Spleen (tissue), 11 donors: ENCODE measurements at regions not wholly inside any gene's neighbourhood (a gene's known extent, or its start where the extent isn't known, plus 50 kb on each side); places are given as distances from the start of the nearest gene placed in this dataset.
A peak's percentile ranks its signal among the peaks of the same experiment; 100 is the strongest.

Experiments
- DNase-seq: peaks from one replicate; pipeline ENCODE4 v3.0.0-alpha.2; 2020
- H3K27ac ChIP-seq, 8 donors: fragments of 200-600 bp; sonication (generic) in 7 of 8; 1 replicate in 4 of 8; 2 replicates in 4 of 8; pipeline versions ENCODE4 v1.5.0 to v1.8.0; 2016 to 2021; ENCODE audit warnings: inconsistent platforms in 4 of 8, mild to moderate bottlenecking in 4 of 8, moderate library complexity in 1 of 8
- H3K27me3 ChIP-seq, 7 donors: fragments of 200-600 bp; sonication (generic) in 6 of 7; replicated peaks in 1 of 7; 1 replicate in 4 of 7; 2 replicates in 3 of 7; pipeline versions ENCODE4 v1.5.0 to v1.8.0; 2016 to 2021; ENCODE audit warnings: inconsistent platforms in 3 of 7, mild to moderate bottlenecking in 1 of 7
- H3K36me3 ChIP-seq, 6 donors: fragments of 200-600 bp; sonication (generic) in 5 of 6; 1 replicate in 4 of 6; 2 replicates in 2 of 6; pipeline versions ENCODE4 v1.5.0 to v1.8.0; 2016 to 2021; ENCODE audit warnings: inconsistent platforms in 2 of 6
- H3K4me1 ChIP-seq, 6 donors: fragments of 200-600 bp; sonication (generic) in 5 of 6; 1 replicate in 3 of 6; 2 replicates in 3 of 6; pipeline versions ENCODE4 v1.5.0 to v1.8.0; 2016 to 2021; ENCODE audit warnings: inconsistent platforms in 3 of 6
- H3K4me3 ChIP-seq, 8 donors: fragments of 200-600 bp; sonication (generic) in 7 of 8; 1 replicate in 4 of 8; 2 replicates in 4 of 8; pipeline versions ENCODE4 v1.5.0 to v1.8.0; 2016 to 2021; ENCODE audit warnings: inconsistent platforms in 4 of 8, mild to moderate bottlenecking in 4 of 8, moderate library complexity in 2 of 8
- H3K9me3 ChIP-seq, 8 donors: fragments of 200-600 bp; sonication (generic) in 7 of 8; 1 replicate in 4 of 8; 2 replicates in 4 of 8; pipeline versions ENCODE4 v1.5.0 to v1.8.0; 2016 to 2021; ENCODE audit warnings: inconsistent platforms in 4 of 8
- CTCF ChIP-seq, 11 experiments: fragments of 200-600 bp in 7 of 11; fragments of 450-650 bp in 4 of 11; sonication (generic) in 4 of 11; IDR thresholded peaks in 8 of 11; conservative IDR thresholded peaks in 3 of 11; 1 replicate in 7 of 11; 2 replicates in 4 of 11; pipeline versions ENCODE4 v1.4.0 to v1.8.0; 2016 to 2021; ENCODE audit warnings: antibody characterized with exemption in 11 of 11, inconsistent platforms in 4 of 11, mild to moderate bottlenecking in 1 of 11
- POLR2A ChIP-seq, 3 donors: fragments of 450-650 bp; IDR thresholded peaks; one replicate each; pipeline ENCODE4 v1.5.1; 2017; ENCODE audit warnings: antibody characterized with exemption in 3 of 3, mild to moderate bottlenecking in 1 of 3
- POLR2AphosphoS5 ChIP-seq, 3 donors: sonication (generic); formaldehyde crosslinking; IDR thresholded peaks; one replicate each; pipeline ENCODE4 v1.5.1; 2017; ENCODE audit warnings: antibody characterized with exemption in 3 of 3
- WGBS, 5 donors: extraction: QIAGEN DNeasy Blood & Tissue Kit in 3 of 5; methylation state at CpG; one replicate each; pipeline versions ENCODE4 v1.1.5 to v1.1.7; 2013 to 2018; 5-methylcytosine and 5-hydroxymethylcytosine counted together
- intact Hi-C: fragments of 100-400 bp; cut with DNase I; formaldehyde crosslinking; loops from one replicate; pipeline ENCODE4 v1.15.0; 2023; ENCODE audit warnings: low total_unique reads
- donor health status: healthy with polysubstance abuse.
- donor health status: DM: no; HTN: no; CAD: no; lungs with moderate emphysema.
- donor health status: DM: no; HTN: no; CAD: no.
- donor health status: Bipolar disorder and iron deficiency.
- donor health status: healthy.
- donor health status: DM: no; HTN: no; CAD: no.
- donor health status: DM: yes; HTN: yes; CAD: no.

DNA sequence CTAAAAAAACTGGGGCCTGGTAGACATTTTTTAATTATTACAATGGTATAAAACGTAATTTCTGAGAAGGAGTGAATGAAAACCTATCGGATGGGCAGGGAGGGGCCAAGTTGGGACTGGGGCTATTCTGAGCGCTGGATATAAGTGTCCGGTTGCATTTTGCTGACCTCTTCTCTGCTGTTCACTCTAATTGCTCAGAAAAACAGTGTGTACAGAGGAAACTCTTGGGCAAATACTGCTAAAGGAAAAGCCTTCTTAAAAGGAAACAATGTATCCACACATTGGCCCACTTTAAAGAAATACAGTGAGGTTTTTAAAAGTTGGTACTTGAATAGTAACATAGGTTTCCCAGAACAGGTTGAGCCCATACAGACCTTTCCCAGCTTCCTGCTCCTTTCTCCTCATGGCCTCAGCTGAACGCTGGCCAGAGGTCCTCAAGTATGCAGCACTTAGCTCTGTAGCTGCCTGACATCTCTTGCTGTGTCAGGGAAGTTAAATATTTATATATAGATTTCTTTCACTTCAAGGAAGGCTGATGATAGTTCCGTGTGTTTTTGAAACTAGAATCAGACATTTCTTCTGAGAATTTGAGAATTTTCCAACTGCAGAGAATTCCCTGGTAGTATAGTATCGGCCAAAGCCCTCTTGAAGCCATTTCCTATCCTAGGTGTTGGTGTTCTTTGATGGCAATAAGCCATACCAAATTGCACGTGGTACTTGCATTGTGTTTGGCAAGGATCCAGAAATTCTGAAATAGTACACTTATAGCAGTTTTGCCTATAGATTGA lies 97.1 kb upstream of the SLC4A4 start:
- DNase-seq, result no peak
- Histone ChIP-seq H3K27ac (peak overlapping the region in 1 of 8 donors; percentile 2), H3K9me3 (no peaks in the 10 kb centered on the region), H3K4me1 (peaks cover 0 to 8% (median 1%) of the 10 kb centered on the region in 6 donors), H3K36me3 (no peaks in the 10 kb centered on the region), H3K4me3 (no peak overlapping the region), H3K27me3 (no peaks in the 10 kb centered on the region)
- 53 to 73% (median 61%) methylated on average over 8 of the region's 8 CpGs for WGBS, 5 donors
- TF ChIP-seq CTCF (IDR thresholded peaks at IDR 0.05 in 8 of 11, conservative IDR thresholded peaks at IDR 0.05 in 3 of 11) (no peak), POLR2A (IDR thresholded peaks at IDR 0.05) (no peak), POLR2AphosphoS5 (IDR thresholded peaks at IDR 0.05) (no peak)
- intact Hi-C loops, result no loop called here

- 86 to 97% (median 92%) methylated on average over 3 of the region's 3 CpGs for WGBS, 5 donors
- Histone ChIP-seq H3K4me1 (peaks cover 0 to 8% (median 1%) of the 10 kb centered on the region in 6 donors), H3K27ac (no peak overlapping the region), H3K9me3 (no peaks in the 10 kb centered on the region), H3K36me3 (no peaks in the 10 kb centered on the region), H3K27me3 (no peaks in the 10 kb centered on the region), H3K4me3 (no peak overlapping the region)
- no peak for TF ChIP-seq POLR2A (IDR thresholded peaks at IDR 0.05)
- no peak for TF ChIP-seq CTCF (IDR thresholded peaks at IDR 0.05 in 8 of 11, conservative IDR thresholded peaks at IDR 0.05 in 3 of 11)
- TF ChIP-seq POLR2AphosphoS5 (IDR thresholded peaks at IDR 0.05), result no peak
- no peak for DNase-seq
- intact Hi-C loops, result no loop called here
Observed at GRCh38 chr4:71243091-71243833, 95.6 kb upstream of the SLC4A4 start.

DNA sequence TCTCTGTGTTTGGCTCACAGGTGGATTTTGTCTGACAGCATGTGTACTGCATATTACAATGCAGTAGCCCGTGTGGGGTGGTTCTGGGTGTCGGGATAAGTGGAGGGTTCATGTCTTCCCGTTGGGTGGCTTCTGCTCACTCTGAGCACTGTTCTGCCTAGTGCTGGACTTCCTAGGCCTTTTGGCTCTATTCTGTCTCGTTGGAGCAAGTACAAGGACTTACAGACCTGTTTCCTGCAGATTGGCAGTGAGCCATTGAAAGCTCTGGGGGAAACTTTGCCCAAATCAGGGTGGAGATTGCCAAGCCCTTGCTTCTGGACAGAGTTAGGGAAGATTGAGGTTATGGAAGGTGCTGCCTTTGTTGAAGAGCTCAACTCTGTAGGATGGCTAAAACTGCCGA lies 91.1 kb upstream of the SLC4A4 start:
- H3K27me3 ChIP-seq, result no peaks in the 10 kb centered on the region
- 75 to 87% (median 77%) methylated on average over 5 of the region's 5 CpGs for whole genome bisulfite sequencing, 5 donors
- no peak for DNase-seq
- intact Hi-C loops, result no loop called here
- no peaks in the 10 kb centered on the region for H3K4me1 ChIP-seq
- no peak for TF ChIP-seq POLR2A (IDR thresholded peaks at IDR 0.05)
- no peak for TF ChIP-seq CTCF (IDR thresholded peaks at IDR 0.05 in 8 of 11, conservative IDR thresholded peaks at IDR 0.05 in 3 of 11)
- TF ChIP-seq POLR2AphosphoS5 (IDR thresholded peaks at IDR 0.05), result no peak
- no peaks in the 10 kb centered on the region for H3K9me3 ChIP-seq
- H3K4me3 ChIP-seq, result no peak overlapping the region
- H3K36me3 ChIP-seq, result no peaks in the 10 kb centered on the region
- no peak overlapping the region for H3K27ac ChIP-seq

DNA sequence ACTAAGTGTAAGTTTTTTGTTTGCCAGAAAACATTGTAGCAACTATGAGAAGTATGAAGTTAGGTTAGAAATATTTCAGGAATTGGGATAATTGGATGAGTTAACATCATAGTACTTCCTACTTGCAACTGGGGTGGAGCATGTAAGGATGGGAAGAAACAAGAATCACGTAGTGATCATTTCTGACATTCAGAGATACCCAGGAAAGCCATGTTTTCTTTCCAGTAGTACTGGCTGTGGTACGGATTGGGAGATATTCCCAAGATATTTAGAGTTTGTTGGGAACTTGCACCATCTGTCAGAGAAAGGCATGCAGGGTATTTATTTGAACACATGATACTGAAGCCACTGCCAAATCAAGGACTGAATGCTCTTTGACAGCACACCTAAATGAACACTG lies 87.6 kb upstream of the SLC4A4 start:
- no peak for DNase-seq
- no peaks in the 10 kb centered on the region for H3K27me3 ChIP-seq
- H3K4me3 ChIP-seq, result no peak overlapping the region
- no peak overlapping the region for H3K27ac ChIP-seq
- TF ChIP-seq POLR2AphosphoS5 (IDR thresholded peaks at IDR 0.05) (no peak), POLR2A (IDR thresholded peaks at IDR 0.05) (no peak), CTCF (IDR thresholded peaks at IDR 0.05 in 8 of 11, conservative IDR thresholded peaks at IDR 0.05 in 3 of 11) (no peak)
- no peaks in the 10 kb centered on the region for H3K36me3 ChIP-seq
- H3K9me3 ChIP-seq, result no peaks in the 10 kb centered on the region
- intact Hi-C loops, result no loop called here
- peaks cover 0 to 16% (median 0%) of the 10 kb centered on the region in 6 donors for H3K4me1 ChIP-seq
- 71 to 84% (median 74%) methylated on average over 2 of the region's 2 CpGs for WGBS, 5 donors
